A549 (cell line): ENCODE measurements at regions not wholly inside any gene's neighbourhood (a gene's known extent, or its start where the extent isn't known, plus 50 kb on each side); places are given as distances from the start of the nearest gene placed in this dataset.

Experiments used
- CTCF ChIP-seq: fragments of >200 bp; sonication (Bioruptor Twin); formaldehyde crosslinking; IDR thresholded peaks from 3 replicates; pipeline ENCODE4 v1.5.1; 2016
- EP300 ChIP-seq, 2 experiments: fragments of >200 bp; sonication (Bioruptor Twin); formaldehyde crosslinking; IDR thresholded peaks; 2 replicates in 1 of 2; 3 replicates in 1 of 2; pipeline ENCODE4 v1.6.1; 2016 to 2017
- REST ChIP-seq: fragments of 200-600 bp; sonication (generic); IDR thresholded peaks from 2 replicates; pipeline ENCODE4 v1.6.1; 2016; ENCODE audit warnings: antibody characterized with exemption, mild to moderate bottlenecking, moderate library complexity

- TF ChIP-seq REST: no peak
- TF ChIP-seq CTCF: no peak
- no peak for TF ChIP-seq EP300 (IDR thresholded peaks at IDR 0.05)
Observed at GRCh38 chr12:81811061-81811777, 52.1 kb upstream of the PPFIA2 start.
